IPS DF 19.7 (cell line): ENCODE measurements at regions not wholly inside any gene's neighbourhood (a gene's known extent, or its start where the extent isn't known, plus 50 kb on each side); places are given as distances from the start of the nearest gene placed in this dataset.

Source experiments
- DNase-seq: peaks from one replicate; pipeline ENCODE4 v3.0.0-alpha.2; 2013; ENCODE audit warnings: low read depth, low spot score

- DNase-seq = no peak
Measured at GRCh38 chr17:71378036-71378435, 742.8 kb upstream of the SOX9 start.

GRCh38 chr17:71378741-71379140 is 742.1 kb upstream of the SOX9 start:
- DNase-seq = no peak

- no peak for DNase-seq
Measured at GRCh38 chr17:71379512-71379911, 741.3 kb upstream of the SOX9 start.

DNA sequence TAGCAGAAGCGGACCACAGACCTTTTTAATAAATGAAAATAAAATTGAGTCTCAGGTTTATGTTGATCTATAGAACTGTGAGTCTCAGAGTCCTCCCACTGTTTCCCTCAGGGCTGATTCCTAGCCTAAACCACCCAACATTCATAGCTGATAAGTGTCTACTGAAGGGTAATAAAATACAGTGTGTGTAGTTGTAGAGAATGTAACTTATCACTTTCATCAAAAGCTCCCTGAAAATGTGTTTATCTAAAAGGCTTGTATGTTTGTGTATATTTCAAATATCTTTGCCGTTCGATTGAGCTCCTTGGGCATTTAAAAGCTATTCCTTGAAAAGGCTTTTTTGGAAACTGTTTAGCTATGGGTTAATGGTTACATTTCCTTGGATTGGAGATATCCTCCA is 740.3 kb upstream of the SOX9 start:
- DNase-seq = no peak

DNA sequence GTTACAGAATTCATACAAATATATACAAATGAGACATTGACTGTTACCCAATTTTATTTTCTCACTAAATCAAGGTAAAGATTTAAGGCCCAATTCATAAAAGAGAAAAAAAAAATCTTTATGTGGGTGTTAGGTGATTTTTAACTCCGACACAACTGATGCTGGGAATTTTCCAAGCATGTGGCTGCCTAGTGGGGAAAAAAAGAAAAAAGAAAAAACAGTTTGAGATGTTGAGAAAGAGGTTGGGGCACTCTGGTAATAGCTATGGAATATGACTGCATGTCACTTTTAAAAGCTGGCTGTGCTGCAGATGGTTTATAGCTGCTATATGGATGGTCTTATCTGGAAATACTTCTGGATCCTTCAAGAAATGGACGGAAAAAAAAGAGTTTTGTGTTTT is 739.9 kb upstream of the SOX9 start:
- DNase-seq = no peak

- no peak for DNase-seq
Measured at GRCh38 chr17:71383091-71383490, 737.7 kb upstream of the SOX9 start.

- DNase-seq = no peak
Measured at GRCh38 chr17:71387456-71387855, 733.4 kb upstream of the SOX9 start.

DNA sequence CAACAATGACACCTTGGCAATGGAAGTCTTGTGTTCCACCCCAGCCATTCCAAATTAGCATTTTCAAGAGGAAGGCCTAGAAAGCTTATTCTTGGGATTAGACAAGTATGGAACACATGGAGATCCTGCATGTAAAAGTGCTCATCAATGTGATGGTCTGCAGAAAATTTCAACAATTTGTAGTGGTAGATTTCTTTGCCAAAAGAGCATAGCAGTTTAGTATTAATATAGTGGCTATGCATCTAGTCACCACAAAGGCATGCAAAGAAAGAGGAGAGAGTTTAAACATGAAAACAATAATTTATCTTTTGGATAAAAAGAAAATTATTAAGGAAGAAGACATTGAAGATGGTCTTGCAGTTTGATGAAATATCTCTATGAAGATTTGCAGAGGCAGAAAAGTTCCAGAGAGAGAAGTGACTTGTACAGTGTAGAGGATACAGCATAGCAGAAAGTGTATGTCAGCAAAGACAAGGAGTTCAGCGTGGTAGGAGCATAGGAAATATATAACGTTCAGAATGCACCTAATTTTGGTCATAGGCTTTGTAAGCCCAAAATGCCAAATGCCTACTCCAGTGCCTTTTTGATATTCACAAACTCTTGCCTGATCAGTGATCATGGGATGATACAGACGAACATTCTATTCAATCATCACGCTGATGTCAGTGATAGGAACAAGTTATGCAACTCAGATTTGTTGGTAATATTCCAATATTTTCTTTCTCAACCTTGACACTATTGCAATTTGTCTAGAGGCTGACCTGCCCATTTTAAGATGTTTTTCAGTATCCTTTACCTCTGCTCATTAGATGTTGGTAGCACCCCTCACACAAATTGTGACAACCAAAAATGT is 727.9 kb upstream of the SOX9 start:
- DNase-seq = no peak

GRCh38 chr17:71395901-71396300 is 724.9 kb upstream of the SOX9 start:
- DNase-seq = no peak

DNA sequence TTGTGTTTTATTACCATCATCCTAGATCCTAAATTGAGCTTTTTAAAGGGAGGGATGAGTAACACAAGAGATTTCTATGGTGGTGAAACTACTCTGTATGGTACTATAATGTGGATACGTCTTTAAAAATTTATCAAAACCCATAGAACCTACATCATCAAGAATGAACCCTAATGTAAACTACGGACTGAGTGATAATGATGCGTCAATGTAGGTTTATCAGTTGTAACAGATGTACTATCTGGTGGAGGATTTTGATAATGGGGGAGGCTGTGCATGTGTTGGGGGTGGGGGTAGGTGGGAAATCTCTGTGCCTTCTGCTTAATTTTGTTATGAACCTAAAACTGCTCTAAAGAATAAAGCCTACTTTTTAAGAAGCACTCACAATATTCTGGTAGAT is 724.1 kb upstream of the SOX9 start:
- DNase-seq = no peak

GRCh38 chr17:71398025-71398424 is 722.8 kb upstream of the SOX9 start:
- DNase-seq = no peak

GRCh38 chr17:71398800-71399219 is 722.0 kb upstream of the SOX9 start:
- DNase-seq = peak; percentile 17

DNA sequence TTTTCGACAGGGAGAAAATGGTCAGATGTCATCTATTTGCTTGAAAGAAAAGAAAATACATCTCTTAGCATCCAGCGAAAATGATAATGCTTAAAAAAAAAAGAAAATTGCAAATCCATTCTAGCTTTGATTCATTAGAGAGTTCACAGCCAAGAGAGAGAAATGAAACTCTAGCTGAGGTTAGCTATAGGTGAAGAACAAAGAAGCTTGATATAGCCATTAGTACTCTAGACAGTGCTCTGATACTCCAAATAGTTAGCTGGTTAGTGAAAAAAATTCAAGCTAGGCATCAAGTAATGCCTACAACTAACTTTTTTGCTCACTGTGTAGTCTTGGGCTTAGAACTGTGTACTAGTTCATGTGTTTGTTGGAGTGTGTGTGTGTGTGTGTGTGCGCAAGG is 721.6 kb upstream of the SOX9 start:
- DNase-seq = no peak

- no peak for DNase-seq
Measured at GRCh38 chr17:71399649-71400048, 721.2 kb upstream of the SOX9 start.

DNA sequence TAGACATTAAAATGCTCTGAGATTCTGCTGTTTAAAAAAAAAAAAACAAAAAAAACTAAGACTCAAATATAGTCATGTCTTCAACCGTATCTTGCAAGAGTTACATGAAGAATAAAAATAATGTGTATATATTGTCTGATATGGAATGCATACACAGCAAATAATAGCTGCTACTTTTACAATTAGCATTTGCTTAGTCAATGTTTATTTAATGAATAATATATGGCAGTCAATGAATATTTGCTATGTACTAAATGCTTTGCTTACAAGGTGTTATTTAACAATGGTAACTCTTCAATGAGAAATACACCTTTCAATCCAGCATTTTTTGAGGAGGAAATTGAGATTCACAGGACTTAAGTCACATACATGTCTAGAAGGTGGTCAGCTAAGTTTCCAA is 718.8 kb upstream of the SOX9 start:
- no peak for DNase-seq

DNA sequence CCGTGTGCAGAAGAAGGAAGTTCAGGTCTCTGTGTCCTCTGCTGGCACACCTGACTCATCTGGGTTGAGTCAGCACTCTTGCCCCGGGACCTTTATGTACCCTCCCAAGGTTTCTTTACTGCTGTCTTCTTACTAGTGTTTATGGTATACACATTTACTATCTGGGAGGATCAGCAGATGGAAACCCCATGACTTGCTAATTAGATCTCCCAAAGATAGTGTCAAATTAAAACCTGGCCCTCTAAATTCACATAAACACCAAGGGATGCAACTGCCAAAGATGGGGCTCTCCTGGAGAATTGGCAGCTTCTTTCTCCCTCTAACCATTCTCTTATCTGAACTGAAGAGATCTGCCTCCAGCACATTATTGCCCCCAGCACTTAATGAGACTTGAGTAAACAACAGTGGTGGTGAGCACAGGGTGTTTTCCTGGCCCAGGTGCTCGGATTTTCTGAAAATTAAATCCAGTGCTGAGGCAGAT is 718.1 kb upstream of the SOX9 start:
- no peak for DNase-seq

GRCh38 chr17:71405101-71405500 is 715.7 kb upstream of the SOX9 start:
- DNase-seq = no peak

GRCh38 chr17:71407981-71408380 is 712.8 kb upstream of the SOX9 start:
- no peak for DNase-seq

DNA sequence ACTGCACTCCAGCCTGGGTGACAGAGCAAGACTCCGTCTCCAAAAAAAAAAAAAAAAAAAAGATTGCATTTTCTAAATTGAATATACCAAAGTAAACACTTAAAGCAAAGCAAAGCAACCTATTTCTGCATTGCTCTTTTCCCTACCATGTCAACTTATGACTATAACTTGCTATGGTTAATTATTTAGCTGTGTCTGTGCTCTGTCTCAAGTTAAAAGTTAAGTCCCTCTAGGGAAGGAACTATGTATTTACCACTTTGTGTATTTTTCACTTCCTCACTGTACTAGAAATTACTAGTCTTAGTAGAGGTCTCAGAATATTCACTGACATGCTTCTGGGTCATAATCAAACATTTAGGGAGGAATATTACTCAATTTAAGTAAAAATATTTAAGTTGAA is 711.7 kb upstream of the SOX9 start:
- DNase-seq = no peak

DNA sequence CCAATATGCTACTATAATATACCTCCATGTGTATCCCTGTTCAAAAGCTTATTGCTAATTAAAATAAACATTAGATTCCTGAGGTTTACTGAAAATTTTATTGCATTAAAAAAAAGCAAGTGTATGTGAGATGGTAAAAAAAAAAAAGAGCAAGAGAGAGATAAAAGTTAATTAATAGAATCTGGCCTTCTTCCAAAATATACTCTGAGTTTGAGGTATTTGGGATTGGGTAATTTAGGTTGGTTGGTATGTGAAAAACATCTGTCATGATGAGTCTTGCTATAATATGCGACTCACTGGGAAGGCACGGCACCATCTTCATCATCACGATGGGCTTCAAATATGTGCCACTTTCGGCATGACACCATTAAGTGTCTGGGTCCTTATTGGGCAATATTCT is 711.1 kb upstream of the SOX9 start:
- no peak for DNase-seq

DNA sequence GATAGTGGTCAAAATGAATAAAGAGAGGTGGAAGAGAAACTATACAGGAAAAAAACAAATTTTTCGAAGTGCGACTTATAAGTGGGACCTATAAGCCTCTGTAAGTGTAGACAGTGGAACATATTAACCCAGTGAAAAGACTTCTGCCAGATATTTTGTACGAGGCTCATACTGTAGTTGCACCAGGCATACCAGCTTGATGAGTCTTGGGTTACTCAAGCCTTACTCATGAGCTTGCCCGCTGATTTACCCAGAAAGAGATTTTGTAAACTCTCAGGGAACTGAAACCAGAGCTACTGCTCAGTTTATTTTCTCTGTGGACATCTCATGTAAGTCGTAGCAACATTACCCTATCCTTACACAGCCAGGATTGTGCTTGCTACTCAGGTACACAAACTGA is 708.0 kb upstream of the SOX9 start:
- no peak for DNase-seq

- no peak for DNase-seq
Measured at GRCh38 chr17:71413935-71414334, 706.9 kb upstream of the SOX9 start.

- DNase-seq = no peak
Measured at GRCh38 chr17:71417142-71417541, 703.7 kb upstream of the SOX9 start.

DNA sequence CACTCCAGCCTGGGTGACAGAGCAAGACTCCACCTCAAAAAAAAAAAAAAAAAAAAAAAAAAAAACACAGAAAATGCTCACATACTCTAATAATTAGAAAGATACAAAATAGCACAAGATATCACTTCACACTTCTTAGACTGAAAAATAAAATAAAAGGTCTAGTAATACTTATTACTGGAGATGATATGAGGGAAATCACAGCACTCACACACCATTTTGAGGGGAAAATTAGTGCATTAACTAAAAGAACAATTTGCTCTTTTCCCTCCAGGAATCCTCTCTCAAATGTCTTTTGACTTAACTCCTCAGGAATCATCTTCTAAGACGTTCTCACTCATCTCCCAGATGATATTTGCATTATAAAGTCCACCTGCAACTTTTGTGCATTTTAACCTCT is 697.9 kb upstream of the SOX9 start:
- DNase-seq = no peak
